Testis (tissue), 2 donors: ENCODE measurements at regions not wholly inside any gene's neighbourhood (a gene's known extent, or its start where the extent isn't known, plus 50 kb on each side); places are given as distances from the start of the nearest gene placed in this dataset.

Experiments
- POLR2A ChIP-seq: fragments of 450-650 bp; IDR thresholded peaks from one replicate; pipeline ENCODE4 v1.6.1; 2017; ENCODE audit warnings: antibody characterized with exemption, mild to moderate bottlenecking, moderate library complexity
- TF ChIP-seq, protein P1 (sequence below), 3 experiments: fragments of 450-650 bp in 2 of 3; fragments of 200-600 bp in 1 of 3; sonication (generic) in 1 of 3; IDR thresholded peaks; one replicate each; pipeline ENCODE4 v1.5.1; 2016 to 2019; ENCODE audit warnings: antibody characterized with exemption in 3 of 3, mild to moderate bottlenecking in 2 of 3, moderate library complexity in 1 of 3

DNA sequence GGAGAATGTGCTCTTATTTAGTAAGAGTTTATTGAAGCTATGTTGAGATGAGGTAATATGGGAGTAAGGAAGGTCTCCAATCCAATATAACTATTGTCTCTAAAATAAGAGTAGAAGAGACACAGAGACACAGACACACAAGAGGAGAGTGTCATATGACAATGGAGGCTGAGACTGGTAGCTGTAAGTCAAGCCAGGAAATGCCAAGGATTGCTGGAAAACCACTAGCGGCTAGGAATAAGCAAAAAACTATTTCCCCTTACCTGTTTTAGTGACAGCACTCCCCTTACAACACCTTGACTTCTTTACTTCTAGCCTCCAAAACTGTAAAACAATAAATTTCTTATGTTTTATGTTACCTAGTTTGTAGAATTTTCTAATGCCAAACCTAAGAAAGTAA is 1652.8 kb downstream of the LRRC4C start:
- TF ChIP-seq, protein P1, sequence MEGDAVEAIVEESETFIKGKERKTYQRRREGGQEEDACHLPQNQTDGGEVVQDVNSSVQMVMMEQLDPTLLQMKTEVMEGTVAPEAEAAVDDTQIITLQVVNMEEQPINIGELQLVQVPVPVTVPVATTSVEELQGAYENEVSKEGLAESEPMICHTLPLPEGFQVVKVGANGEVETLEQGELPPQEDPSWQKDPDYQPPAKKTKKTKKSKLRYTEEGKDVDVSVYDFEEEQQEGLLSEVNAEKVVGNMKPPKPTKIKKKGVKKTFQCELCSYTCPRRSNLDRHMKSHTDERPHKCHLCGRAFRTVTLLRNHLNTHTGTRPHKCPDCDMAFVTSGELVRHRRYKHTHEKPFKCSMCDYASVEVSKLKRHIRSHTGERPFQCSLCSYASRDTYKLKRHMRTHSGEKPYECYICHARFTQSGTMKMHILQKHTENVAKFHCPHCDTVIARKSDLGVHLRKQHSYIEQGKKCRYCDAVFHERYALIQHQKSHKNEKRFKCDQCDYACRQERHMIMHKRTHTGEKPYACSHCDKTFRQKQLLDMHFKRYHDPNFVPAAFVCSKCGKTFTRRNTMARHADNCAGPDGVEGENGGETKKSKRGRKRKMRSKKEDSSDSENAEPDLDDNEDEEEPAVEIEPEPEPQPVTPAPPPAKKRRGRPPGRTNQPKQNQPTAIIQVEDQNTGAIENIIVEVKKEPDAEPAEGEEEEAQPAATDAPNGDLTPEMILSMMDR (IDR thresholded peaks at IDR 0.05): no peak
- TF ChIP-seq POLR2A: no peak
